Neural progenitor cell (in vitro differentiated cells): ENCODE measurements at regions not wholly inside any gene's neighbourhood (a gene's known extent, or its start where the extent isn't known, plus 50 kb on each side); places are given as distances from the start of the nearest gene placed in this dataset.

Experiments
- CTCF ChIP-seq: fragments of 200-600 bp; sonication (generic); IDR thresholded peaks from 2 replicates; pipeline ENCODE4 v1.5.1; 2017; ENCODE audit warnings: antibody characterized with exemption, mild to moderate bottlenecking
- EZH2phosphoT487 ChIP-seq: fragments of 200-600 bp; sonication (generic); IDR thresholded peaks from 2 replicates; pipeline ENCODE4 v1.6.1; 2017; ENCODE audit warnings: antibody characterized with exemption

DNA sequence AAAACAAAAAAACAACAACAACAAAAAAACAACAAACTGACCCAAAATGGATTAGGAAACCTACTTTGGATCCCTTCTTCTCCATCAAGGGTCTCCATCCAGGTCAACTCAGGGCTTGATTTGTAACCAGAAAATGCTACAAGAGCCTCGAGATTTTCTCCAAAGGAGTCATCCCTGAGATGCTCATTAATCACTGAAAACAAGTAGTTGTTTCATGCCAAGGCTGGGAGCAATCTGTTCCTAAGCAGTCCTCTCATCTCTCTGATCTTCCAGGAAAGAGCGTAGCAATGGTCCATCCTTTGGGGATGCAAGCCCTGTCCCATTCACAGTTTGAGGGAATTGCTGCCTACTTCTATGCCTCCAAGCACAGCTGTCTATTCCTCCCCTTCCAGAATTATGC, 203.0 kb upstream of the MAP3K1 start:
- TF ChIP-seq CTCF (no peak), EZH2phosphoT487 (no peak)
